ENCODE measurements at regions not wholly inside any gene's neighbourhood (a gene's known extent, or its start where the extent isn't known, plus 50 kb on each side); places are given as distances from the start of the nearest gene placed in this dataset.
A peak's percentile ranks its signal among the peaks of the same experiment; 100 is the strongest.

DNA sequence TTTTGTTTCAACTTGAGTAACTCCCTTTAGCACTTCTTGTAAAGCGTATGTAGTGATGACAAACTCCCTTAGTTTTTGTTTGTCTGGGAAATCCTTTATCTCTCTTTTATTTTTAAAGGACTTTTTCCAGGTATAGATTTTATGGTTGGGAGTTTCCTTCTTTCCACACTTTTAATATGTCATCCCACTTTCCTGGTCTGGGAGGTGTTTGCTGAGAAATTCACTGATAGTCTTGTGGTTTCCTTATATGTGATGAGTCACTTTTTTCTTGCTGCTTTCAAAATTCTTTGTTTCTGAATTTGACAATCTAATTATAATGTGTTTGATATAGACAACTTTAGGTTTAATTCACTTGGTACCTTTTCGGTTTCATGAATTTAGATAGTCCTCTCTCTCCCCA lies 353.9 kb downstream of the GPAT3 start:
- no peaks in the 10 kb centered on the region for H3K9me3 ChIP-seq (ENCODE audit: control insufficient read depth, insufficient read depth, low read depth, low read length)
- H3K27me3 ChIP-seq (ENCODE audit: control insufficient read depth, insufficient read depth, low read length): no peaks in the 10 kb centered on the region
- H3K27ac ChIP-seq (ENCODE audit: low read length): no peak overlapping the region
- no peak for TF ChIP-seq POLR2AphosphoS5 (IDR thresholded peaks at IDR 0.05; ENCODE audit: low read depth, low read length)
- TF ChIP-seq SIN3A (IDR thresholded peaks at IDR 0.05; ENCODE audit: borderline replicate concordance, insufficient read depth, low read depth, low read length): no peak
- TF ChIP-seq, protein P1, sequence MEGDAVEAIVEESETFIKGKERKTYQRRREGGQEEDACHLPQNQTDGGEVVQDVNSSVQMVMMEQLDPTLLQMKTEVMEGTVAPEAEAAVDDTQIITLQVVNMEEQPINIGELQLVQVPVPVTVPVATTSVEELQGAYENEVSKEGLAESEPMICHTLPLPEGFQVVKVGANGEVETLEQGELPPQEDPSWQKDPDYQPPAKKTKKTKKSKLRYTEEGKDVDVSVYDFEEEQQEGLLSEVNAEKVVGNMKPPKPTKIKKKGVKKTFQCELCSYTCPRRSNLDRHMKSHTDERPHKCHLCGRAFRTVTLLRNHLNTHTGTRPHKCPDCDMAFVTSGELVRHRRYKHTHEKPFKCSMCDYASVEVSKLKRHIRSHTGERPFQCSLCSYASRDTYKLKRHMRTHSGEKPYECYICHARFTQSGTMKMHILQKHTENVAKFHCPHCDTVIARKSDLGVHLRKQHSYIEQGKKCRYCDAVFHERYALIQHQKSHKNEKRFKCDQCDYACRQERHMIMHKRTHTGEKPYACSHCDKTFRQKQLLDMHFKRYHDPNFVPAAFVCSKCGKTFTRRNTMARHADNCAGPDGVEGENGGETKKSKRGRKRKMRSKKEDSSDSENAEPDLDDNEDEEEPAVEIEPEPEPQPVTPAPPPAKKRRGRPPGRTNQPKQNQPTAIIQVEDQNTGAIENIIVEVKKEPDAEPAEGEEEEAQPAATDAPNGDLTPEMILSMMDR (IDR thresholded peaks at IDR 0.05): no peak
- intact Hi-C loops (cut with micrococcal nuclease; ENCODE audit: unreplicated experiment) (no loop called here), in situ Hi-C loops (cut with HindIII; ENCODE audit: low pct_unique_long_range_greater_than_20kb, low sequenced_read_pairs) (no loop called here)
- no TSS peak for BruUV-seq (replicated peaks)
- POLR2A ChIA-PET: no interaction called here
- ATAC-seq (peak; percentile 76; the same call in 1 of the 2 replicates), DNase-seq (ENCODE audit: low read depth, low spot score) (no peak)
- CTCF ChIA-PET: no interaction called here
- H3K4me1 ChIP-seq (ENCODE audit: control insufficient read depth, insufficient read depth, low read length): no peaks in the 10 kb centered on the region
- no peaks in the 10 kb centered on the region for H3K36me3 ChIP-seq (ENCODE audit: control insufficient read depth, insufficient read depth, low read length)
- no peak overlapping the region for H3K4me3 ChIP-seq (ENCODE audit: low read depth in 2 of 2, low read length in 2 of 2)

DNA sequence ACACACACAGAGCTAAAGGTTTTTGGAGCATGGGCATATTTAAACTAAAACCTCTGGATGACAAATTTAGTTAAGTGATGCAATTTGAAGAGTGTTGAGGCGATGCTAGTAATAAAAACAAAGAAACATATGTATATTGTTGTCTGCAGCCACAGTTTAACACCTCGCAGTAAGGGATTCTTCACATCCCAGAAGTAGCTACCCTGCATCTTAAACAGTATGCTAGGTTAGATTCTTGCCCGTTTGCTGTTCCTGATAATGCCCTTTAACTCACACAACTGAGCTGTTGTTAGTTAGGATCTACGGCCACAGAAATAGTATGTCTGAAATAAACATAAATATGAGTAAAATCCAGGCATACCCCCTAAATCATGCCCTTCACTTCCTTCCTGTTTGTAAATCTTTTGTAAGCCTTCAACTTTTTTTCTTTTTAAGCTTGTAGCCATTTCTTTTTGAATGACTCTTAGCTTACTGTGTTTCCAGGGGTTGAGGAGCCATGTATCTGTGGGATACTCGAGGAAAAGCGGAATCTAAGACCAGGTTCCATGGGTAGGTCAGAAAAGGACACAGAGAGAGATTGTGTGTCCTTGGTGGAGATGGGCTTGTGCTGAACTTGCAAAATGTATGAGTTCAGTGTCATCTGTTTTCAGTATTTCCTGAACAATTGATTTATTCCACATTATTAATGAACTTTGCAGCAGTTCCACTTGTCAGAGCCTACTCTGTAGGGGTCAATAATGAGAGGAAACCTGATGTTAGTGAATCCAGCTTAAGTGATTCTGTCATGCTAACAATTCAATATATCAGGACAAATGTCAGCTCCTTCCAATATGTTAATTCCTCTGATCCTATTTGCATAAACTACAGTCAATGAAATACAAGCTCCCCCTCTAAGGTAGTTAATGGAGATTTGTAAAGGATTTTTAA lies 349.6 kb downstream of the GPAT3 start:
- in situ Hi-C loops (cut with HindIII; ENCODE audit: low pct_unique_long_range_greater_than_20kb, low sequenced_read_pairs) (no loop called here), intact Hi-C loops (cut with micrococcal nuclease; ENCODE audit: unreplicated experiment) (no loop called here)
- H3K4me1 ChIP-seq (ENCODE audit: control insufficient read depth, insufficient read depth, low read length): no peaks in the 10 kb centered on the region
- no peak overlapping the region for H3K4me3 ChIP-seq (ENCODE audit: low read depth in 2 of 2, low read length in 2 of 2)
- no peaks in the 10 kb centered on the region for H3K27me3 ChIP-seq (ENCODE audit: control insufficient read depth, insufficient read depth, low read length)
- H3K27ac ChIP-seq (ENCODE audit: low read length): no peak overlapping the region
- CTCF ChIA-PET: no interaction called here
- BruUV-seq (replicated peaks): no TSS peak
- H3K36me3 ChIP-seq (ENCODE audit: control insufficient read depth, insufficient read depth, low read length): no peaks in the 10 kb centered on the region
- TF ChIP-seq TCF7L2 (IDR thresholded peaks at IDR 0.05; ENCODE audit: low read depth, low read length) (no peak), REST (IDR thresholded peaks at IDR 0.05; ENCODE audit: insufficient read depth in 1 of 2, low read depth in 2 of 2, low read length in 1 of 2) (no peak), SIN3A (IDR thresholded peaks at IDR 0.05; ENCODE audit: borderline replicate concordance, insufficient read depth, low read depth, low read length) (no peak), POLR2AphosphoS5 (IDR thresholded peaks at IDR 0.05; ENCODE audit: low read depth, low read length) (no peak)
- TF ChIP-seq, protein P1 (IDR thresholded peaks at IDR 0.05): no peak
- ATAC-seq (no peak), DNase-seq (ENCODE audit: low read depth, low spot score) (no peak)
- POLR2A ChIA-PET: no interaction called here
- H3K9me3 ChIP-seq (ENCODE audit: control insufficient read depth, insufficient read depth, low read depth, low read length): no peaks in the 10 kb centered on the region
